Adrenal gland (tissue), 9 donors: ENCODE measurements at regions not wholly inside any gene's neighbourhood (a gene's known extent, or its start where the extent isn't known, plus 50 kb on each side); places are given as distances from the start of the nearest gene placed in this dataset.

Experiments
- DNase-seq, 7 donors: peaks; one replicate each; pipeline ENCODE4 v3.0.0-alpha.2; 2019 to 2020
- H3K27ac ChIP-seq, 5 donors: fragments of 200-600 bp; sonication (generic) in 4 of 5; 1 replicate in 3 of 5; 2 replicates in 2 of 5; pipeline versions ENCODE4 v1.5.1 to v1.8.0; 2016 to 2020; ENCODE audit warnings: mild to moderate bottlenecking in 1 of 5
- H3K27me3 ChIP-seq: fragments of 200-600 bp; 2 replicates; pipeline ENCODE4 v1.8.0; 2021
- H3K36me3 ChIP-seq, 2 donors: fragments of 200-600 bp; replicated peaks in 1 of 2; 1 replicate in 1 of 2; 2 replicates in 1 of 2; pipeline versions ENCODE4 v1.5.1 to v1.8.0; 2018 to 2022
- H3K4me1 ChIP-seq, 2 donors: fragments of 200-600 bp; replicated peaks in 1 of 2; 1 replicate in 1 of 2; 2 replicates in 1 of 2; pipeline versions ENCODE4 v1.5.1 to v1.8.0; 2018 to 2021
- H3K4me3 ChIP-seq, 4 donors: fragments of 200-600 bp; sonication (generic) in 3 of 4; one replicate each; pipeline ENCODE4 v1.5.1; 2016 to 2018
- H3K9me3 ChIP-seq, 3 donors: fragments of 200-600 bp; sonication (generic) in 1 of 3; replicated peaks in 1 of 3; 1 replicate in 2 of 3; 2 replicates in 1 of 3; pipeline versions ENCODE4 v1.5.1 to v1.8.0; 2016 to 2021
- CTCF ChIP-seq, 6 experiments: fragments of 450-650 bp in 4 of 6; fragments of 200-600 bp in 2 of 6; sonication (generic) in 1 of 6; IDR thresholded peaks; 1 replicate in 5 of 6; 2 replicates in 1 of 6; pipeline versions ENCODE4 v1.5.1 to v1.8.0; 2016 to 2021; ENCODE audit warnings: antibody characterized with exemption in 6 of 6, mild to moderate bottlenecking in 2 of 6, moderate library complexity in 1 of 6
- POLR2A ChIP-seq, 2 donors: fragments of 450-650 bp; IDR thresholded peaks; one replicate each; pipeline ENCODE4 v1.6.1; 2017; ENCODE audit warnings: antibody characterized with exemption in 2 of 2, mild to moderate bottlenecking in 2 of 2, moderate library complexity in 1 of 2
- WGBS, 4 donors: extraction: QIAGEN DNeasy Blood & Tissue Kit in 2 of 4; methylation state at CpG; one replicate each; pipeline versions ENCODE4 v1.1.5 to v1.1.7; 2013 to 2017; 5-methylcytosine and 5-hydroxymethylcytosine counted together
- intact Hi-C, 2 donors: fragments of 100-400 bp; cut with DNase I; formaldehyde crosslinking; loops; one replicate each; pipeline versions ENCODE4 v1.14.1 to v1.15.0; 2022 to 2023
- donor health status: healthy with polysubstance abuse.
- donor health status: Bipolar disorder and iron deficiency.
- donor health status: DM: yes; HTN: yes; CAD: no.
- donor health status: DM: no; HTN: no; CAD: no.
- donor health status: DM: no; HTN: no; CAD: no.

DNA sequence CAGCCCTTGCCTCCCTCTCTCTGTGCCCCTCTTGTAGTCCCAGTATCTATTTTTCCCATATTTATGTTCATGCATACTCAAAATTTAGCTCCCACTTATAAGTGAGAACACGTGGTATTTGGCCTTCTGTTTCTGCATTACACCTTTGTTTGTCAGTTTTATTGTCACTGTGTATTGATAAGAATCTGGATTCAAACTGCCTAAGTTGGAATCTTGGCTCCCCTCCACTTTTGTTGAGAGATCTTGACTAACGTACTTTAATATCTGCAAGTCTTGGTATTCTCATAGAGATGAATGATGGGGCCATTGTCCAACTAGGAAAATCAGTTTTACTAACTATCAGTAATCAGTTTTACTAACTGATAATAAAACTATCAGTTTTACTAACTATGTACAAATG lies 87.8 kb upstream of the PRMT6 start:
- intact Hi-C loops, result no loop called here
- Histone ChIP-seq H3K9me3 (no peaks in the 10 kb centered on the region), H3K36me3 (no peaks in the 10 kb centered on the region), H3K27me3 (no peaks in the 10 kb centered on the region), H3K4me1 (no peaks in the 10 kb centered on the region), H3K27ac (no peak overlapping the region), H3K4me3 (no peak overlapping the region)
- no peak for TF ChIP-seq CTCF (IDR thresholded peaks at IDR 0.05)
- no peak for TF ChIP-seq POLR2A (IDR thresholded peaks at IDR 0.05)
- 64 to 72% (median 71%) methylated on average over 2 of the region's 2 CpGs for WGBS, 4 donors
- no peak for DNase-seq

GRCh38 chr1:106969731-106970130 lies 86.7 kb upstream of the PRMT6 start:
- H3K27me3 ChIP-seq, result no peaks in the 10 kb centered on the region
- TF ChIP-seq CTCF (IDR thresholded peaks at IDR 0.05), result no peak
- TF ChIP-seq POLR2A (IDR thresholded peaks at IDR 0.05), result no peak
- H3K9me3 ChIP-seq, result no peaks in the 10 kb centered on the region
- no peak overlapping the region for H3K27ac ChIP-seq
- DNase-seq, result no peak
- H3K36me3 ChIP-seq, result no peaks in the 10 kb centered on the region
- H3K4me3 ChIP-seq, result no peak overlapping the region
- H3K4me1 ChIP-seq, result no peaks in the 10 kb centered on the region
- intact Hi-C loops, result no loop called here

GRCh38 chr1:106972074-106972473 lies 84.4 kb upstream of the PRMT6 start:
- 52 to 63% (median 54%) methylated on average over 2 of the region's 2 CpGs for WGBS, 4 donors
- DNase-seq, result no peak
- no peak for TF ChIP-seq CTCF (IDR thresholded peaks at IDR 0.05)
- no peak for TF ChIP-seq POLR2A (IDR thresholded peaks at IDR 0.05)
- Histone ChIP-seq H3K4me1 (no peaks in the 10 kb centered on the region), H3K36me3 (no peaks in the 10 kb centered on the region), H3K27me3 (no peaks in the 10 kb centered on the region), H3K4me3 (no peak overlapping the region), H3K27ac (no peak overlapping the region), H3K9me3 (no peaks in the 10 kb centered on the region)
- intact Hi-C loops, result no loop called here

GRCh38 chr1:106975944-106976343 lies 80.5 kb upstream of the PRMT6 start:
- intact Hi-C loops, result no loop called here
- H3K36me3 ChIP-seq, result no peaks in the 10 kb centered on the region
- no peaks in the 10 kb centered on the region for H3K4me1 ChIP-seq
- no peak overlapping the region for H3K4me3 ChIP-seq
- 68 to 87% (median 80%) methylated on average over 2 of the region's 2 CpGs for WGBS, 4 donors
- H3K9me3 ChIP-seq, result no peaks in the 10 kb centered on the region
- H3K27me3 ChIP-seq, result no peaks in the 10 kb centered on the region
- TF ChIP-seq POLR2A (IDR thresholded peaks at IDR 0.05) (no peak), CTCF (IDR thresholded peaks at IDR 0.05) (no peak)
- DNase-seq, result no peak
- no peak overlapping the region for H3K27ac ChIP-seq
